Loucy (cell line): ENCODE measurements at regions not wholly inside any gene's neighbourhood (a gene's known extent, or its start where the extent isn't known, plus 50 kb on each side); places are given as distances from the start of the nearest gene placed in this dataset.

ENCODE experiments used
- H2AFZ ChIP-seq: fragments of 200-600 bp; sonication (generic); 2 replicates; pipeline ENCODE4 v1.6.0; 2016; ENCODE audit warnings: antibody characterized with exemption, mild to moderate bottlenecking, low read length, moderate library complexity
- H3F3A ChIP-seq: fragments of 200-600 bp; 2 replicates; pipeline ENCODE4 v1.6.0; 2016; ENCODE audit warnings: antibody characterized with exemption, low read depth, mild to moderate bottlenecking
- H3K27me3 ChIP-seq: fragments of 200-600 bp; sonication (generic); 2 replicates; pipeline ENCODE4 v1.6.1; 2014; ENCODE audit warnings: low read length, mild to moderate bottlenecking; ENCODE audit not compliant: insufficient read depth, poor library complexity, severe bottlenecking
- H3K36me3 ChIP-seq: fragments of 200-600 bp; sonication (generic); 2 replicates; pipeline ENCODE4 v1.6.1; 2016; ENCODE audit warnings: low read length; ENCODE audit not compliant: insufficient read depth
- H3K4me1 ChIP-seq: fragments of 200-600 bp; sonication (generic); 2 replicates; pipeline ENCODE4 v1.5.1; 2014; ENCODE audit warnings: low read length, mild to moderate bottlenecking; ENCODE audit not compliant: insufficient read depth, poor library complexity, severe bottlenecking
- H3K4me2 ChIP-seq: fragments of 200-600 bp; sonication (generic); 2 replicates; pipeline ENCODE4 v1.6.0; 2014; ENCODE audit warnings: antibody characterized with exemption, low read length, low read depth, mild to moderate bottlenecking; ENCODE audit not compliant: poor library complexity, severe bottlenecking
- H3K4me3 ChIP-seq: fragments of 200-600 bp; sonication (generic); 2 replicates; pipeline ENCODE4 v1.5.1; 2014; ENCODE audit warnings: low read length, mild to moderate bottlenecking, mixed read lengths; ENCODE audit not compliant: poor library complexity, severe bottlenecking
- H3K79me2 ChIP-seq: fragments of 200-600 bp; sonication (generic); 2 replicates; pipeline ENCODE4 v1.6.1; 2014; ENCODE audit warnings: low read length; ENCODE audit not compliant: insufficient read depth
- H3K9ac ChIP-seq: fragments of 200-600 bp; sonication (generic); 2 replicates; pipeline ENCODE4 v1.6.0; 2014; ENCODE audit warnings: mild to moderate bottlenecking, low read depth, low read length, moderate library complexity; ENCODE audit not compliant: poor library complexity, severe bottlenecking
- H3K9me2 ChIP-seq: fragments of 200-600 bp; sonication (generic); replicated peaks from 2 replicates; pipeline ENCODE4 v1.6.1; 2016; ENCODE audit warnings: low read depth, low read length, mixed read lengths
- H3K9me3 ChIP-seq: fragments of 200-600 bp; sonication (generic); 2 replicates; pipeline ENCODE4 v1.6.1; 2014; ENCODE audit warnings: mild to moderate bottlenecking, antibody characterized with exemption, low read length, low read depth; ENCODE audit not compliant: insufficient read depth
- H4K20me1 ChIP-seq: fragments of 200-600 bp; sonication (generic); 2 replicates; pipeline ENCODE4 v1.6.0; 2014; ENCODE audit warnings: antibody characterized with exemption, low read length, mild to moderate bottlenecking; ENCODE audit not compliant: insufficient read depth, poor library complexity, severe bottlenecking
- EZH2phosphoT487 ChIP-seq: fragments of 200-600 bp; IDR thresholded peaks from 2 replicates; pipeline ENCODE4 v1.6.1; 2018; ENCODE audit warnings: antibody characterized with exemption, mild to moderate bottlenecking, moderate library complexity, borderline replicate concordance
- TF ChIP-seq, protein P1 (sequence below): fragments of 200-600 bp; sonication (generic); conservative IDR thresholded peaks from 2 replicates; pipeline ENCODE4 v1.5.1; 2014; ENCODE audit warnings: mild to moderate bottlenecking, antibody characterized with exemption, low read length

GRCh38 chr3:117580806-117581205 lies 871.2 kb downstream of the TUSC7 start:
- H3K36me3 ChIP-seq, result no peaks in the 10 kb centered on the region
- H3K4me2 ChIP-seq, result no peak overlapping the region
- H3F3A ChIP-seq, result no peaks in the 10 kb centered on the region
- no peak overlapping the region for H2AFZ ChIP-seq
- H3K4me1 ChIP-seq, result no peaks in the 10 kb centered on the region
- H3K27me3 ChIP-seq, result no peaks in the 10 kb centered on the region
- no peak for TF ChIP-seq EZH2phosphoT487
- TF ChIP-seq, protein P1, sequence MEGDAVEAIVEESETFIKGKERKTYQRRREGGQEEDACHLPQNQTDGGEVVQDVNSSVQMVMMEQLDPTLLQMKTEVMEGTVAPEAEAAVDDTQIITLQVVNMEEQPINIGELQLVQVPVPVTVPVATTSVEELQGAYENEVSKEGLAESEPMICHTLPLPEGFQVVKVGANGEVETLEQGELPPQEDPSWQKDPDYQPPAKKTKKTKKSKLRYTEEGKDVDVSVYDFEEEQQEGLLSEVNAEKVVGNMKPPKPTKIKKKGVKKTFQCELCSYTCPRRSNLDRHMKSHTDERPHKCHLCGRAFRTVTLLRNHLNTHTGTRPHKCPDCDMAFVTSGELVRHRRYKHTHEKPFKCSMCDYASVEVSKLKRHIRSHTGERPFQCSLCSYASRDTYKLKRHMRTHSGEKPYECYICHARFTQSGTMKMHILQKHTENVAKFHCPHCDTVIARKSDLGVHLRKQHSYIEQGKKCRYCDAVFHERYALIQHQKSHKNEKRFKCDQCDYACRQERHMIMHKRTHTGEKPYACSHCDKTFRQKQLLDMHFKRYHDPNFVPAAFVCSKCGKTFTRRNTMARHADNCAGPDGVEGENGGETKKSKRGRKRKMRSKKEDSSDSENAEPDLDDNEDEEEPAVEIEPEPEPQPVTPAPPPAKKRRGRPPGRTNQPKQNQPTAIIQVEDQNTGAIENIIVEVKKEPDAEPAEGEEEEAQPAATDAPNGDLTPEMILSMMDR, result no peak
- H3K9me3 ChIP-seq, result no peaks in the 10 kb centered on the region
- H3K4me3 ChIP-seq, result no peak overlapping the region
- H4K20me1 ChIP-seq, result no peaks in the 10 kb centered on the region
- no peaks in the 10 kb centered on the region for H3K79me2 ChIP-seq
- no peaks in the 10 kb centered on the region for H3K9me2 ChIP-seq
- no peak overlapping the region for H3K9ac ChIP-seq

GRCh38 chr3:117586161-117586560 lies 876.6 kb downstream of the TUSC7 start:
- Histone ChIP-seq H3K79me2 (no peaks in the 10 kb centered on the region), H3K4me2 (no peak overlapping the region), H3K36me3 (no peaks in the 10 kb centered on the region), H3K4me3 (no peak overlapping the region), H3K4me1 (no peaks in the 10 kb centered on the region), H3K9me2 (no peaks in the 10 kb centered on the region), H3K9me3 (no peaks in the 10 kb centered on the region), H4K20me1 (no peaks in the 10 kb centered on the region), H2AFZ (no peak overlapping the region), H3K27me3 (no peaks in the 10 kb centered on the region), H3F3A (no peaks in the 10 kb centered on the region), H3K9ac (no peak overlapping the region)
- TF ChIP-seq, protein P1, result no peak
- no peak for TF ChIP-seq EZH2phosphoT487

GRCh38 chr3:117587416-117587815 lies 877.8 kb downstream of the TUSC7 start:
- no peaks in the 10 kb centered on the region for H3K4me1 ChIP-seq
- no peaks in the 10 kb centered on the region for H3K36me3 ChIP-seq
- no peaks in the 10 kb centered on the region for H3K27me3 ChIP-seq
- no peak overlapping the region for H3K4me2 ChIP-seq
- no peaks in the 10 kb centered on the region for H3K9me3 ChIP-seq
- no peaks in the 10 kb centered on the region for H3K79me2 ChIP-seq
- H2AFZ ChIP-seq, result no peak overlapping the region
- H3K9ac ChIP-seq, result no peak overlapping the region
- H3F3A ChIP-seq, result no peaks in the 10 kb centered on the region
- H3K9me2 ChIP-seq, result no peaks in the 10 kb centered on the region
- no peak overlapping the region for H3K4me3 ChIP-seq
- H4K20me1 ChIP-seq, result no peaks in the 10 kb centered on the region
- TF ChIP-seq EZH2phosphoT487, result no peak
- TF ChIP-seq, protein P1, result no peak
